IMR-90 (cell line): ENCODE measurements at regions not wholly inside any gene's neighbourhood (a gene's known extent, or its start where the extent isn't known, plus 50 kb on each side); places are given as distances from the start of the nearest gene placed in this dataset.

Experiments used
- ATAC-seq: fragments of 200-7000 bp; cut with Tn5 transposase; 2 replicates; pipeline ENCODE4 v1.9.1; 2020; ENCODE audit warnings: low read depth, mild to moderate bottlenecking, moderate library complexity
- BruUV-seq: library from RNA; stranded (reverse); fragments of 400-500 nt; replicated peaks from 2 replicates; lab custom pipeline; 2021; lab: Mats Ljungman, UMichigan
- CTCF ChIA-PET: fragments of 300-600 bp; formaldehyde crosslinking; extraction: SDS; loops from one replicate; lab custom pipeline; 2021; ENCODE audit warnings: antibody characterized with exemption; lab: Yijun Ruan, JAX
- POLR2A ChIA-PET: fragments of 300-600 bp; sonication (Branson Sonifier 250); formaldehyde crosslinking; loops from one replicate; lab custom pipeline; 2022; ENCODE audit warnings: antibody characterized with exemption; ENCODE audit not compliant: unreplicated experiment; lab: Charles Lee
- DNase-seq: peaks from one replicate; pipeline ENCODE4 v3.0.0; 2013
- H2AFZ ChIP-seq: replicated peaks from 2 replicates; pipeline ENCODE3; 2013; ENCODE audit warnings: low read length, mild to moderate bottlenecking; ENCODE audit not compliant: poor library complexity
- H2AK5ac ChIP-seq: 2 replicates; pipeline ENCODE4 v1.6.1; 2013; ENCODE audit warnings: low read depth, low read length, inconsistent platforms
- H2AK9ac ChIP-seq: replicated peaks from 2 replicates; pipeline ENCODE3; 2013; ENCODE audit warnings: mild to moderate bottlenecking, low read depth, low read length, moderate library complexity; ENCODE audit not compliant: poor library complexity
- H2BK120ac ChIP-seq: 2 replicates; pipeline ENCODE4 v1.6.1; 2013; ENCODE audit warnings: low read depth, low read length, inconsistent platforms
- H2BK15ac ChIP-seq: 3 replicates; pipeline ENCODE4 v1.6.1; 2013; ENCODE audit warnings: low read depth, low read length, inconsistent platforms
- H2BK20ac ChIP-seq: 2 replicates; pipeline ENCODE4 v1.6.1; 2013; ENCODE audit warnings: low read depth, mild to moderate bottlenecking, inconsistent platforms, low read length, moderate library complexity
- H2BK5ac ChIP-seq: 2 replicates; pipeline ENCODE4 v1.6.1; 2013; ENCODE audit warnings: mild to moderate bottlenecking, low read depth, low read length, inconsistent platforms; ENCODE audit not compliant: poor library complexity, severe bottlenecking
- H3K14ac ChIP-seq: replicated peaks from 2 replicates; pipeline ENCODE4 v1.6.1; 2013; ENCODE audit warnings: low read depth, low read length, inconsistent platforms
- H3K18ac ChIP-seq: 2 replicates; pipeline ENCODE4 v1.6.1; 2013; ENCODE audit warnings: low read depth, low read length, control low read depth
- H3K23ac ChIP-seq: 2 replicates; pipeline ENCODE4 v1.6.1; 2013; ENCODE audit warnings: low read depth, low read length, inconsistent platforms
- H3K27ac ChIP-seq: 2 replicates; pipeline ENCODE4 v1.5.1; 2013; ENCODE audit warnings: mild to moderate bottlenecking, control low read depth, low read length; ENCODE audit not compliant: insufficient read depth
- H3K27me3 ChIP-seq: 2 replicates; pipeline ENCODE4 v1.6.1; 2013; ENCODE audit warnings: low read length; ENCODE audit not compliant: control insufficient read depth, insufficient read depth
- H3K36me3 ChIP-seq: 2 replicates; pipeline ENCODE4 v1.6.1; 2013; ENCODE audit warnings: low read length, mixed read lengths; ENCODE audit not compliant: control insufficient read depth, insufficient read depth
- H3K4ac ChIP-seq: 2 replicates; pipeline ENCODE4 v1.6.1; 2013; ENCODE audit warnings: low read depth, low read length, inconsistent platforms
- H3K4me1 ChIP-seq: 2 replicates; pipeline ENCODE4 v1.6.1; 2013; ENCODE audit warnings: low read length, mixed read lengths; ENCODE audit not compliant: control insufficient read depth, insufficient read depth
- H3K4me2 ChIP-seq: 2 replicates; pipeline ENCODE4 v1.6.1; 2013; ENCODE audit warnings: low read depth, mild to moderate bottlenecking, control low read depth, low read length, moderate library complexity
- H3K4me3 ChIP-seq: 2 replicates; pipeline ENCODE4 v1.5.1; 2013; ENCODE audit warnings: low read depth, mild to moderate bottlenecking, control low read depth, low read length, moderate library complexity; ENCODE audit not compliant: insufficient read depth
- H3K56ac ChIP-seq: 2 replicates; pipeline ENCODE4 v1.6.1; 2013; ENCODE audit warnings: low read length, inconsistent platforms; ENCODE audit not compliant: insufficient read depth; ENCODE audit errors: extremely low read depth
- H3K79me1 ChIP-seq, 2 experiments: 2 replicates each; pipeline ENCODE4 v1.6.1; 2013; ENCODE audit warnings: low read length in 2 of 2, inconsistent platforms in 1 of 2, low read depth in 1 of 2
- H3K9ac ChIP-seq: 2 replicates; pipeline ENCODE4 v1.6.1; 2013; ENCODE audit warnings: low read depth, low read length, control low read depth
- H3K9me1 ChIP-seq: 2 replicates; pipeline ENCODE4 v1.6.1; 2013; ENCODE audit warnings: low read length, inconsistent platforms; ENCODE audit not compliant: insufficient read depth
- H3K9me3 ChIP-seq: 2 replicates; pipeline ENCODE4 v1.6.1; 2013; ENCODE audit warnings: low read length; ENCODE audit not compliant: control insufficient read depth, insufficient read depth
- H4K20me1 ChIP-seq: 2 replicates; pipeline ENCODE4 v1.6.1; 2013; ENCODE audit warnings: low read length, inconsistent platforms; ENCODE audit not compliant: insufficient read depth
- H4K5ac ChIP-seq: 2 replicates; pipeline ENCODE4 v1.6.1; 2013; ENCODE audit warnings: mild to moderate bottlenecking, low read depth, low read length, control low read depth
- H4K8ac ChIP-seq, 2 experiments: 2 replicates each; pipeline ENCODE4 v1.6.1; 2013; ENCODE audit warnings: low read depth in 2 of 2, low read length in 2 of 2, control low read depth in 1 of 2, inconsistent platforms in 1 of 2
- H4K91ac ChIP-seq: 2 replicates; pipeline ENCODE4 v1.6.1; 2013; ENCODE audit warnings: low read depth, low read length, inconsistent platforms; ENCODE audit not compliant: insufficient read depth
- FOS ChIP-seq: fragments of 150-350 bp; IDR thresholded peaks from 2 replicates; pipeline ENCODE4 v1.6.1; 2016; ENCODE audit warnings: low read depth, low read length
- MAFK ChIP-seq: IDR thresholded peaks from 2 replicates; pipeline ENCODE4 v1.6.1; 2012; ENCODE audit warnings: low read depth, low read length, improper control_type of control experiment
- NFE2L2 ChIP-seq: fragments of 150-350 bp; IDR thresholded peaks from 2 replicates; pipeline ENCODE4 v1.6.1; 2016; ENCODE audit warnings: low read depth, mild to moderate bottlenecking, low read length
- RAD21 ChIP-seq: IDR thresholded peaks from 2 replicates; pipeline ENCODE4 v1.6.1; 2012; ENCODE audit warnings: low read length, improper control_type of control experiment
- dilution Hi-C: fragments of 300-500 bp; cut with HindIII; formaldehyde crosslinking; loops from one replicate; pipeline ENCODE4 v1.14.3; 2018; ENCODE audit warnings: low sequenced_read_pairs; ENCODE audit not compliant: unreplicated experiment
- in situ Hi-C: fragments of 300-500 bp; cut with MboI; formaldehyde crosslinking; loops from 3 replicates; pipeline ENCODE4 v1.14.3; 2019; ENCODE audit warnings: low sequenced_read_pairs, inconsistent platforms, mixed read lengths
- intact Hi-C: fragments of 100-400 bp; cut with micrococcal nuclease; formaldehyde crosslinking; loops from 2 replicates; pipeline ENCODE4 v1.10.0; 2022

DNA sequence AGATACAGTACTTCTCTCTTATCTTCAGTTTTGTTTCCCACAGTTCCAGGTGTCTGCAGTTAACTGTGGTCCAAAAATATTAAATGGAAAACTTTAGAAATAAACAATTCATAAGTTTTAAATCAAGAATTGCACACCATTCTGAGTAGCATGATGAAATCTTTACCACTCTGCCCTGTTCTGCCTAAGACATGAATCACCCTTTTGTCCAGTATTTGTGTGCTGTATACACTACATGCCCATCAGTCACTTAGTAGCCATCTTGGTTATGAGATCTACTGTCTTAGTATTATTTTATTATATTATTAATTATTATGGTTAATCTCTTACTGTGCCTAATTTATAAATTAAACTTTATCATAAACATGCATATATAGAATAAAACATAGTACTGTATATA, 279.0 kb downstream of the OGFRL1 start:
- Histone ChIP-seq H4K5ac (no peak overlapping the region), H3K36me3 (no peaks in the 10 kb centered on the region), H3K27me3 (no peaks in the 10 kb centered on the region), H2BK15ac (no peak overlapping the region), H3K18ac (no peak overlapping the region), H3K4me3 (no peak overlapping the region), H3K23ac (no peak overlapping the region), H2BK120ac (no peak overlapping the region), H3K79me1 (no peaks in the 10 kb centered on the region), H4K8ac (no peak overlapping the region), H3K9me3 (no peaks in the 10 kb centered on the region), H2BK20ac (no peak overlapping the region), H3K14ac (no peak overlapping the region), H3K4me1 (no peaks in the 10 kb centered on the region), H2AK5ac (no peak overlapping the region), H4K20me1 (no peaks in the 10 kb centered on the region), H2AFZ (no peak overlapping the region), H3K56ac (no peak overlapping the region), H3K4ac (no peak overlapping the region), H2AK9ac (no peak overlapping the region), H3K9me1 (no peaks in the 10 kb centered on the region), H2BK5ac (no peak overlapping the region), H3K27ac (no peak overlapping the region), H4K91ac (no peak overlapping the region), H3K4me2 (no peak overlapping the region), H3K9ac (no peak overlapping the region)
- ATAC-seq (no peak), DNase-seq (no peak)
- in situ Hi-C loops, result no loop called here
- no peak for TF ChIP-seq MAFK
- TF ChIP-seq FOS, result no peak
- TF ChIP-seq NFE2L2, result no peak
- TF ChIP-seq RAD21, result no peak
- dilution Hi-C loops, result no loop called here
- POLR2A ChIA-PET, result no interaction called here
- BruUV-seq, result no TSS peak
- CTCF ChIA-PET, result no interaction called here
- intact Hi-C loops, result no loop called here
